Heart left ventricle (tissue), 16 donors: ENCODE measurements at regions not wholly inside any gene's neighbourhood (a gene's known extent, or its start where the extent isn't known, plus 50 kb on each side); places are given as distances from the start of the nearest gene placed in this dataset.

ENCODE experiments used
- ATAC-seq, 4 donors: fragments of 200-7000 bp; cut with Tn5 transposase; one replicate each; pipeline ENCODE4 v1.9.1; 2020 to 2022; ENCODE audit warnings: moderate library complexity in 4 of 4, mild to moderate bottlenecking in 3 of 4, moderate number of reproducible peaks in 1 of 4
- DNase-seq, 5 donors: peaks; one replicate each; pipeline ENCODE4 v3.0.0-alpha.2; 2020
- H3K27ac ChIP-seq, 12 donors: fragments of 200-600 bp; sonication (generic) in 4 of 12; one replicate each; pipeline versions ENCODE4 v1.5.0 to v1.8.0; 2016 to 2022; ENCODE audit warnings: mild to moderate bottlenecking in 2 of 12
- H3K27me3 ChIP-seq, 9 donors: fragments of 200-600 bp; sonication (generic) in 2 of 9; one replicate each; pipeline versions ENCODE4 v1.5.1 to v1.8.0; 2016 to 2022; ENCODE audit warnings: mild to moderate bottlenecking in 3 of 9
- H3K36me3 ChIP-seq, 9 donors: fragments of 200-600 bp; sonication (generic) in 2 of 9; one replicate each; pipeline versions ENCODE4 v1.5.0 to v1.8.0; 2018 to 2022; ENCODE audit warnings: mild to moderate bottlenecking in 2 of 9
- H3K4me1 ChIP-seq, 12 donors: fragments of 200-600 bp; sonication (generic) in 4 of 12; one replicate each; pipeline versions ENCODE4 v1.5.0 to v1.8.0; 2016 to 2022; ENCODE audit warnings: mild to moderate bottlenecking in 3 of 12
- H3K4me3 ChIP-seq, 12 donors: fragments of 200-600 bp; sonication (generic) in 4 of 12; one replicate each; pipeline versions ENCODE4 v1.5.0 to v1.8.0; 2017 to 2022; ENCODE audit warnings: mild to moderate bottlenecking in 9 of 12, moderate library complexity in 4 of 12
- H3K9me3 ChIP-seq, 12 donors: fragments of 200-600 bp; sonication (generic) in 4 of 12; one replicate each; pipeline versions ENCODE4 v1.5.0 to v1.8.0; 2016 to 2022; ENCODE audit warnings: mild to moderate bottlenecking in 1 of 12
- POLR2A ChIP-seq, 2 donors: fragments of 450-650 bp; IDR thresholded peaks; one replicate each; pipeline ENCODE4 v1.6.1; 2017; ENCODE audit warnings: antibody characterized with exemption in 2 of 2, mild to moderate bottlenecking in 2 of 2, moderate library complexity in 2 of 2
- WGBS, 4 donors: extraction: QIAGEN DNeasy Blood & Tissue Kit in 2 of 4; methylation state at CpG; one replicate each; pipeline versions ENCODE4 v1.1.5 to v1.1.7; 2013 to 2018; 5-methylcytosine and 5-hydroxymethylcytosine counted together
- intact Hi-C, 10 donors: fragments of 100-400 bp; cut with DNase I; formaldehyde crosslinking; loops; one replicate each; pipeline versions ENCODE4 v1.11.1 to v1.14.2; 2022
- TF ChIP-seq, protein P1 (sequence below), 12 donors: fragments of 200-600 bp; sonication (generic) in 4 of 12; IDR thresholded peaks; one replicate each; pipeline versions ENCODE4 v1.5.0 to v1.8.0; 2018 to 2022; ENCODE audit warnings: antibody characterized with exemption in 12 of 12, mild to moderate bottlenecking in 5 of 12
- donor health status: ischemic (EF 13 %, LVEDD 7.1; RV severe dilation, severe dysfunction).
- donor health status: healthy with polysubstance abuse.
- donor health status: DM: no; HTN: yes; CAD: no.
- donor health status: DM: no; HTN: no; CAD: no.
- donor health status: ischemic (EF 25% LVEDD 6.9; RV normal size, moderate dysfunction).
- donor health status: ischemic (EF 25% LVEDD 5.7; RV mildly dilated, moderate dysfunction).
- donor health status: healthy.
- donor health status: DM: yes; HTN: yes; CAD: no.
- donor health status: ischemic (EF 35%, LVEDD 5.7; RV mildly dilated, moderate dysfunction).
- donor health status: nonischemic (EF 11% LVEDD 7.7; RV severe dilation, severe dysfunction).
- donor health status: DM: yes; HTN: yes; CAD: no.
- donor health status: PGD.
- donor health status: ischemic (EF 29% LVEDD 5.4; RV normal size, mild dysfunction).
- donor health status: nonischemic (EF 23%, LVEDD 6.1; RV moderate dilation, normal function).

DNA sequence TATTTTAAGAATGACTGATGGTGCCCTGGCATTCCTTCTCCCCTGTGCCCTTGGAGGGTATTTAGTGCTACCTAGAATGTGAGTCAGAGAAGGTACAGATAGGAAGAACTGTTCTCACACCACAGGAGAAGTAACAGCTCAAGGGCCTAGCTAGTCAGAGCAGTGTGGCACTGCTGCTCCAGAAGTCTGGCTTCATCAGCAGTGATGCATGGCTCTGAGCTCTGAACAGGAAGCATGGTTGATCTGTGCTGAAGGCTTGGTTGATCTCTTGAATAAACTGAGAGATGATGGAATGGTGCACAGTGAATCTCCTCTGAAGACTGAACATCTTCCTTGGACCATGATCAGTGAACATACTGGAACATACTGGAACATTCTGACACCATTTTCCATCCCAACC, 425.3 kb upstream of the SLC35B3 start:
- Histone ChIP-seq H3K4me3 (no peak overlapping the region), H3K9me3 (no peaks in the 10 kb centered on the region), H3K27me3 (no peaks in the 10 kb centered on the region), H3K27ac (no peak overlapping the region), H3K4me1 (peaks cover 0 to 11% (median 0%) of the 10 kb centered on the region in 12 donors), H3K36me3 (no peaks in the 10 kb centered on the region)
- TF ChIP-seq POLR2A (IDR thresholded peaks at IDR 0.05) = no peak
- TF ChIP-seq, protein P1, sequence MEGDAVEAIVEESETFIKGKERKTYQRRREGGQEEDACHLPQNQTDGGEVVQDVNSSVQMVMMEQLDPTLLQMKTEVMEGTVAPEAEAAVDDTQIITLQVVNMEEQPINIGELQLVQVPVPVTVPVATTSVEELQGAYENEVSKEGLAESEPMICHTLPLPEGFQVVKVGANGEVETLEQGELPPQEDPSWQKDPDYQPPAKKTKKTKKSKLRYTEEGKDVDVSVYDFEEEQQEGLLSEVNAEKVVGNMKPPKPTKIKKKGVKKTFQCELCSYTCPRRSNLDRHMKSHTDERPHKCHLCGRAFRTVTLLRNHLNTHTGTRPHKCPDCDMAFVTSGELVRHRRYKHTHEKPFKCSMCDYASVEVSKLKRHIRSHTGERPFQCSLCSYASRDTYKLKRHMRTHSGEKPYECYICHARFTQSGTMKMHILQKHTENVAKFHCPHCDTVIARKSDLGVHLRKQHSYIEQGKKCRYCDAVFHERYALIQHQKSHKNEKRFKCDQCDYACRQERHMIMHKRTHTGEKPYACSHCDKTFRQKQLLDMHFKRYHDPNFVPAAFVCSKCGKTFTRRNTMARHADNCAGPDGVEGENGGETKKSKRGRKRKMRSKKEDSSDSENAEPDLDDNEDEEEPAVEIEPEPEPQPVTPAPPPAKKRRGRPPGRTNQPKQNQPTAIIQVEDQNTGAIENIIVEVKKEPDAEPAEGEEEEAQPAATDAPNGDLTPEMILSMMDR (IDR thresholded peaks at IDR 0.05) = no peak
- DNase-seq = no peak
- intact Hi-C loops = no loop called here
- ATAC-seq = no peak

DNA sequence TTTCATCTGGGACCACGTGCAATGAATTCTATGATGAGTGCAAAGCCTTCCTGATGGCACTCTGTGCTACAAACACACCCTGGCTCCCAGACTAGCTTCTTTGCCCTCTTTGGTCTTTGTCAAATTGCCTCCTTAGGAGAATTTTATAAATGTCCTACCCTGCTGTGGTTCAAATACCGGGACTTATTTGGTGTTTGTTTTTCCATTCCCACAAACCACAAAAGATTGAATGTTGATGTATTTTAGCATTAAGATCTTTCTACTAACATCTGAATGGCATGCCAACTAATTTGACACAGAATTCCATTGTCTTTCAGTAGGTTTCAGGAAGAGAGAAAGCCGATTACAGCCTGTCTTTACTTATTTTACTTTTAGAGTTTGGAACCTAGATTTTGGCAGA, 424.2 kb upstream of the SLC35B3 start:
- DNase-seq (no peak), ATAC-seq (no peak)
- H3K27me3 ChIP-seq = no peaks in the 10 kb centered on the region
- no peaks in the 10 kb centered on the region for H3K36me3 ChIP-seq
- no peak overlapping the region for H3K27ac ChIP-seq
- WGBS, 4 donors = 73 to 81% (median 77%) methylated on average over 3 of the region's 3 CpGs
- peaks cover 0 to 11% (median 0%) of the 10 kb centered on the region in 12 donors for H3K4me1 ChIP-seq
- H3K4me3 ChIP-seq = no peak overlapping the region
- intact Hi-C loops = no loop called here
- H3K9me3 ChIP-seq = no peaks in the 10 kb centered on the region
- TF ChIP-seq, protein P1 (IDR thresholded peaks at IDR 0.05) = no peak
- no peak for TF ChIP-seq POLR2A (IDR thresholded peaks at IDR 0.05)

DNA sequence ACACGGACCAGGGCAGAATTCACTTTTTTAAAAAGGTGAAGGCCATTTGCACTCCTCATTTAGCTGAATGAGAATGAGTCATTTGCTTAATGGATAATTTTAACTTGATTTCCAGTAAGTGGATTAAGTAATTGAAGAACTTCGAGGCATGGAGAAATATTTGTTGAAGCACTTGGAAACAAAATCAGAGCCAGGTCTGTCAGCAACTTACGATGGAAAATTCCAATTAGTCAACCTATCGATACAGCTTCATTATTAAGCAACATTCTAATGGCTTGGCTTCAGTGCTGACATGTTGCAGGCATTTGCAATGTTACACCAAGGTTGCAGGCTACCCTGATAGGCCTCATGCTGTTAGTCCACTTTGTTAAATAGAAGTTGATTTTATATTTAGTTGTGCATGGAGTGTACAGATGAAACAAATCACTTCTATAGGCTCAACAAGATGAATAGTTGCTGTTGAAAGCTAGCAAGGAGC, 423.5 kb upstream of the SLC35B3 start:
- intact Hi-C loops = no loop called here
- H3K27ac ChIP-seq = no peak overlapping the region
- peaks cover 0 to 11% (median 0%) of the 10 kb centered on the region in 12 donors for H3K4me1 ChIP-seq
- no peaks in the 10 kb centered on the region for H3K27me3 ChIP-seq
- no peaks in the 10 kb centered on the region for H3K36me3 ChIP-seq
- H3K9me3 ChIP-seq = no peaks in the 10 kb centered on the region
- TF ChIP-seq, protein P1 (IDR thresholded peaks at IDR 0.05) = no peak
- no peak for TF ChIP-seq POLR2A (IDR thresholded peaks at IDR 0.05)
- peak in 2 of 4 donors; percentile 54 to 76 for ATAC-seq
- 48 to 56% (median 54%) methylated on average over 4 of the region's 4 CpGs for WGBS, 4 donors
- DNase-seq = peak in 2 of 5 donors; percentile 24 to 29
- no peak overlapping the region for H3K4me3 ChIP-seq

DNA sequence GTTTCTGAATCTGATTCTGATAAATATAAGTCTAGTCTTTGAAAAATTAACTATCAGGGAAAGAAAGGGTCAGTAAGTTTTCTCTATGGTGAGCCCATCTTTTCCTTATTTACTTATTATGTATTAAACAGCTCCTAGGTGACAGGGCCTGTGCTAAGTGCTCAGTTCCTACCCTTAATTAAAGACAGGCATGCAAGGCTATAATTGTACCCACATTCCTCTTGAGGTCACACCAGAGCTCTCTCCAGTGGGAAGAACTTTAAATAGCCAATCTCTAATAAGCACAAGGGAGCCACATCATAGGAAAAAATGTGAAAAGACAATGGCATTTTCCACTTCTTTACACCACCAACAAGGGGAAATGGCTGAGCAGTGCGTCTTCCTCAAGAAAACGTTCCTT, 421.8 kb upstream of the SLC35B3 start:
- Histone ChIP-seq H3K36me3 (no peaks in the 10 kb centered on the region), H3K27ac (peak overlapping the region in 8 of 12 donors; percentile 11 to 47 (median 39)), H3K4me1 (peaks cover 0 to 11% (median 0%) of the 10 kb centered on the region in 12 donors), H3K27me3 (no peaks in the 10 kb centered on the region), H3K9me3 (no peaks in the 10 kb centered on the region), H3K4me3 (no peak overlapping the region)
- 43 to 56% (median 48%) methylated on average over 2 of the region's 2 CpGs for WGBS, 4 donors
- TF ChIP-seq, protein P1 (IDR thresholded peaks at IDR 0.05) = no peak
- no peak for TF ChIP-seq POLR2A (IDR thresholded peaks at IDR 0.05)
- ATAC-seq (peak; percentile 80 to 97 (median 88)), DNase-seq (peak in 3 of 5 donors; percentile 18 to 26 (median 24))
- intact Hi-C loops = no loop called here
